ENCODE measurements at regions not wholly inside any gene's neighbourhood (a gene's known extent, or its start where the extent isn't known, plus 50 kb on each side); places are given as distances from the start of the nearest gene placed in this dataset.

GRCh38 chr6:81863123-81863522 lies 110.6 kb upstream of the TENT5A start:
- TF ChIP-seq CTCF (IDR thresholded peaks at IDR 0.05) = no peak
- no peak for TF ChIP-seq POLR2A (IDR thresholded peaks at IDR 0.05)
